DND-41 (cell line): ENCODE measurements at regions not wholly inside any gene's neighbourhood (a gene's known extent, or its start where the extent isn't known, plus 50 kb on each side); places are given as distances from the start of the nearest gene placed in this dataset.

ENCODE experiments used
- ATAC-seq: fragments of 200-7000 bp; cut with Tn5 transposase; 3 replicates; pipeline ENCODE4 v1.9.1; 2021; ENCODE audit warnings: low read depth; ENCODE audit not compliant: insufficient read depth
- DNase-seq: peaks from one replicate; pipeline ENCODE4 v3.0.0-alpha.2; 2020
- H2AFZ ChIP-seq: 2 replicates; pipeline ENCODE4 v1.6.0; 2012; ENCODE audit warnings: low read depth, low read length
- H3K27ac ChIP-seq: 2 replicates; pipeline ENCODE4 v1.5.1; 2012; ENCODE audit warnings: low read length, inconsistent platforms
- H3K27me3 ChIP-seq: fragments of 200-600 bp; sonication (generic); 2 replicates; pipeline ENCODE4 v1.6.0; 2012; ENCODE audit warnings: low read length, mild to moderate bottlenecking, inconsistent platforms; ENCODE audit not compliant: insufficient read depth, poor library complexity
- H3K36me3 ChIP-seq: 2 replicates; pipeline ENCODE4 v1.5.1; 2012; ENCODE audit warnings: low read length, inconsistent platforms; ENCODE audit not compliant: insufficient read depth
- H3K4me1 ChIP-seq: 2 replicates; pipeline ENCODE4 v1.5.1; 2012; ENCODE audit warnings: mild to moderate bottlenecking, low read length; ENCODE audit not compliant: insufficient read depth
- H3K4me2 ChIP-seq: 2 replicates; pipeline ENCODE4 v1.6.0; 2012; ENCODE audit warnings: mild to moderate bottlenecking, moderate library complexity, low read length, inconsistent platforms; ENCODE audit not compliant: insufficient read depth
- H3K4me3 ChIP-seq, 2 experiments: fragments of 200-600 bp in 1 of 2; shearing (Covaris generic) in 1 of 2; 2 replicates each; pipeline ENCODE4 v1.5.1; 2012 to 2016; ENCODE audit warnings: inconsistent platforms in 2 of 2, low read length in 2 of 2, mild to moderate bottlenecking in 2 of 2, low read depth in 1 of 2, moderate library complexity in 1 of 2
- H3K79me2 ChIP-seq: 2 replicates; pipeline ENCODE4 v1.6.0; 2012; ENCODE audit warnings: low read length, inconsistent platforms; ENCODE audit not compliant: insufficient read depth
- H3K9ac ChIP-seq: 2 replicates; pipeline ENCODE4 v1.6.0; 2012; ENCODE audit warnings: low read depth, mild to moderate bottlenecking, inconsistent platforms, low read length, moderate library complexity
- H3K9me3 ChIP-seq: 2 replicates; pipeline ENCODE4 v1.5.1; 2012; ENCODE audit warnings: low read length, moderate library complexity, mild to moderate bottlenecking, inconsistent platforms; ENCODE audit not compliant: insufficient read depth, severe bottlenecking
- H4K20me1 ChIP-seq: 2 replicates; pipeline ENCODE4 v1.6.0; 2012; ENCODE audit warnings: low read length; ENCODE audit not compliant: insufficient read depth
- EZH2 ChIP-seq: IDR thresholded peaks from 3 replicates; pipeline ENCODE4 v1.6.1; 2012; ENCODE audit warnings: borderline replicate concordance, low read depth, mild to moderate bottlenecking, moderate library complexity, low read length, inconsistent platforms; ENCODE audit not compliant: severe bottlenecking
- TF ChIP-seq, protein P1 (sequence below): IDR thresholded peaks from 2 replicates; pipeline ENCODE4 v1.5.1; 2012; ENCODE audit warnings: borderline replicate concordance, low read length, moderate library complexity, mild to moderate bottlenecking; ENCODE audit not compliant: poor library complexity, severe bottlenecking; ENCODE audit errors: extremely low read depth

GRCh38 chr6:140537211-140537610, 1162.8 kb upstream of the CITED2 start:
- no peaks in the 10 kb centered on the region for H4K20me1 ChIP-seq
- H3K9ac ChIP-seq, result no peak overlapping the region
- H3K4me3 ChIP-seq, result no peak overlapping the region

GRCh38 chr6:140535511-140535910, 1161.1 kb upstream of the CITED2 start:
- Histone ChIP-seq H4K20me1 (no peaks in the 10 kb centered on the region), H3K27me3 (no peaks in the 10 kb centered on the region), H3K36me3 (no peaks in the 10 kb centered on the region), H3K9ac (no peak overlapping the region), H3K9me3 (no peaks in the 10 kb centered on the region), H2AFZ (no peak overlapping the region), H3K27ac (no peak overlapping the region), H3K4me3 (no peak overlapping the region), H3K4me1 (no peaks in the 10 kb centered on the region), H3K4me2 (no peak overlapping the region), H3K79me2 (no peaks in the 10 kb centered on the region)
- TF ChIP-seq, protein P1, sequence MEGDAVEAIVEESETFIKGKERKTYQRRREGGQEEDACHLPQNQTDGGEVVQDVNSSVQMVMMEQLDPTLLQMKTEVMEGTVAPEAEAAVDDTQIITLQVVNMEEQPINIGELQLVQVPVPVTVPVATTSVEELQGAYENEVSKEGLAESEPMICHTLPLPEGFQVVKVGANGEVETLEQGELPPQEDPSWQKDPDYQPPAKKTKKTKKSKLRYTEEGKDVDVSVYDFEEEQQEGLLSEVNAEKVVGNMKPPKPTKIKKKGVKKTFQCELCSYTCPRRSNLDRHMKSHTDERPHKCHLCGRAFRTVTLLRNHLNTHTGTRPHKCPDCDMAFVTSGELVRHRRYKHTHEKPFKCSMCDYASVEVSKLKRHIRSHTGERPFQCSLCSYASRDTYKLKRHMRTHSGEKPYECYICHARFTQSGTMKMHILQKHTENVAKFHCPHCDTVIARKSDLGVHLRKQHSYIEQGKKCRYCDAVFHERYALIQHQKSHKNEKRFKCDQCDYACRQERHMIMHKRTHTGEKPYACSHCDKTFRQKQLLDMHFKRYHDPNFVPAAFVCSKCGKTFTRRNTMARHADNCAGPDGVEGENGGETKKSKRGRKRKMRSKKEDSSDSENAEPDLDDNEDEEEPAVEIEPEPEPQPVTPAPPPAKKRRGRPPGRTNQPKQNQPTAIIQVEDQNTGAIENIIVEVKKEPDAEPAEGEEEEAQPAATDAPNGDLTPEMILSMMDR, result no peak
- TF ChIP-seq EZH2, result no peak
- no peak for DNase-seq
- ATAC-seq, result no peak

More at GRCh38 chr6:140537211-140537610, 1162.8 kb upstream of the CITED2 start:
- DNase-seq (no peak), ATAC-seq (no peak)
- Histone ChIP-seq H3K27me3 (no peaks in the 10 kb centered on the region), H3K79me2 (no peaks in the 10 kb centered on the region), H3K9me3 (no peaks in the 10 kb centered on the region), H3K36me3 (no peaks in the 10 kb centered on the region), H2AFZ (no peak overlapping the region), H3K4me1 (no peaks in the 10 kb centered on the region), H3K27ac (no peak overlapping the region), H3K4me2 (no peak overlapping the region)
- TF ChIP-seq EZH2, result no peak
- TF ChIP-seq, protein P1, result no peak

DNA sequence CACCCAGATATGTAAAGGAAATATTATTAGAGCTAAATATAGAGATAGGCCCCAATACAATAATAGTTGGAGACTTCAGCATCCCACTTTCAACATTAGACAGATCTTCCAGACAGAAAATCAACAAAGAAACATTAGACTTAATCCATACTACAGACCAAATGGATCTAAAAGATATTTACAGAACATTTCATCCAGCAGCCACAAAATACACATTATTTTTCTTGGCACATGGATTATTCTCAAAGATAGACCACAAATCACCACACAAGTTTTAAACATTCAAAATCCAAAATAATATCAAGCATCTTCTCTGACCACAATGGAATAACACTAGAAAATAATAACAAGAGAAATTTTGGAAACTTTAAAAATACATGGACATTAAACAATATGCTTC, 1159.1 kb upstream of the CITED2 start:
- H3K27ac ChIP-seq, result no peak overlapping the region
- H3K36me3 ChIP-seq, result no peaks in the 10 kb centered on the region
- no peak overlapping the region for H3K9ac ChIP-seq
- no peak overlapping the region for H2AFZ ChIP-seq
- ATAC-seq, result no peak
- H3K9me3 ChIP-seq, result no peaks in the 10 kb centered on the region
- no peaks in the 10 kb centered on the region for H3K4me1 ChIP-seq
- H3K27me3 ChIP-seq, result no peaks in the 10 kb centered on the region
- no peaks in the 10 kb centered on the region for H3K79me2 ChIP-seq
- H4K20me1 ChIP-seq, result no peaks in the 10 kb centered on the region
- H3K4me2 ChIP-seq, result no peak overlapping the region
- DNase-seq, result no peak
- no peak overlapping the region for H3K4me3 ChIP-seq
- TF ChIP-seq, protein P1, result no peak
- no peak for TF ChIP-seq EZH2

DNA sequence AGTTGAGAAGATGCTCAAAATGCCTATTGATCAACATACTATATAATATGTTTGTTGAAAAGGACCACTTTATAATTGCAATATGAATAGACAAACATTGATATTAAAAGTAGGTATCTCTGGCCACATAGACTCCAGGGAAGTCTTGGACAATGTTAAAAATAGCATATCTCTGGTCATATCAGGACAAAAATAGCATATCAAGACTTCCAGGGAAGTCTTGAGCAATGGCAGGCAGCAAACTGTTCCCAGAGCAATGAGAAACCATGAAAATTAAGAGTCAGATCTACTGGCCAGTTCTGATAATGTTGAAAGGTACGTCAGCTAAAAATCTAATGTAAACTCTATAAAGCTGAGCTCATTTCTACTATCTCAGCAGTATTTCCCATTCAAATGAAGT, 1130.3 kb upstream of the CITED2 start:
- H3K27me3 ChIP-seq, result no peaks in the 10 kb centered on the region
- no peaks in the 10 kb centered on the region for H3K4me1 ChIP-seq
- H3K27ac ChIP-seq, result no peak overlapping the region
- ATAC-seq (no peak), DNase-seq (no peak)
- no peaks in the 10 kb centered on the region for H3K36me3 ChIP-seq
- no peak overlapping the region for H2AFZ ChIP-seq
- H4K20me1 ChIP-seq, result no peaks in the 10 kb centered on the region
- no peaks in the 10 kb centered on the region for H3K79me2 ChIP-seq
- TF ChIP-seq, protein P1, result no peak
- TF ChIP-seq EZH2, result no peak
- no peak overlapping the region for H3K4me3 ChIP-seq
- no peaks in the 10 kb centered on the region for H3K9me3 ChIP-seq
- no peak overlapping the region for H3K9ac ChIP-seq
- no peak overlapping the region for H3K4me2 ChIP-seq
